Suprapubic skin (tissue), 3 donors: ENCODE measurements at regions not wholly inside any gene's neighbourhood (a gene's known extent, or its start where the extent isn't known, plus 50 kb on each side); places are given as distances from the start of the nearest gene placed in this dataset.

Experiments used
- CTCF ChIP-seq, 2 donors: fragments of 200-600 bp in 1 of 2; fragments of 450-650 bp in 1 of 2; sonication (generic) in 1 of 2; IDR thresholded peaks; one replicate each; pipeline ENCODE4 v1.5.1; 2016 to 2019; ENCODE audit warnings: antibody characterized with exemption in 2 of 2, mild to moderate bottlenecking in 1 of 2, moderate library complexity in 1 of 2
- EP300 ChIP-seq: sonication (generic); formaldehyde crosslinking; IDR thresholded peaks from one replicate; pipeline ENCODE4 v1.6.1; 2017; ENCODE audit warnings: antibody characterized with exemption
- POLR2A ChIP-seq, 2 donors: fragments of 450-650 bp; IDR thresholded peaks; one replicate each; pipeline ENCODE4 v1.6.1; 2017; ENCODE audit warnings: antibody characterized with exemption in 2 of 2, mild to moderate bottlenecking in 2 of 2, moderate library complexity in 2 of 2

GRCh38 chr14:86279405-86279804 is 749.5 kb downstream of the FLRT2 start:
- no peak for TF ChIP-seq CTCF (IDR thresholded peaks at IDR 0.05)
- TF ChIP-seq POLR2A (IDR thresholded peaks at IDR 0.05), result no peak
- no peak for TF ChIP-seq EP300
